ENCODE measurements at regions not wholly inside any gene's neighbourhood (a gene's known extent, or its start where the extent isn't known, plus 50 kb on each side); places are given as distances from the start of the nearest gene placed in this dataset.

DNA sequence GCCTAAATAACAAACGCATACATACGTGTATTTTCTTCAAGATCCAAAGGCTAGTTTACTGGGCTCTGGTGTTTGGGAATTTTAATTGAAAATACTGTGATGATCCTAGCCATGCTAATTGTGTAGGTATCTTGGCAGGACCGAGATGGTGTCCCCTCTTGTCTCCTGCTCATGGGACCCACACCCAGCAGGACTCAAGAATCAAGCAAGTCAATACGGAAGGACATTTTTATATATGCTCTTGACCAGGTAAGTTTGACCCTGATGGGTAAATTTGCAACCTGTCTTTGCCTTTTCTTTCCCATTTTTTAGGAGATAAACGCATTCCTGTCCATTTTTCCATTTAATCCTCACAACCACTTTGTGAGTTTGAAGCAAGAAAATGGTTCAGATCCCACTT is 111.8 kb upstream of the MYCN start:
- no peak for DNase-seq

DNA sequence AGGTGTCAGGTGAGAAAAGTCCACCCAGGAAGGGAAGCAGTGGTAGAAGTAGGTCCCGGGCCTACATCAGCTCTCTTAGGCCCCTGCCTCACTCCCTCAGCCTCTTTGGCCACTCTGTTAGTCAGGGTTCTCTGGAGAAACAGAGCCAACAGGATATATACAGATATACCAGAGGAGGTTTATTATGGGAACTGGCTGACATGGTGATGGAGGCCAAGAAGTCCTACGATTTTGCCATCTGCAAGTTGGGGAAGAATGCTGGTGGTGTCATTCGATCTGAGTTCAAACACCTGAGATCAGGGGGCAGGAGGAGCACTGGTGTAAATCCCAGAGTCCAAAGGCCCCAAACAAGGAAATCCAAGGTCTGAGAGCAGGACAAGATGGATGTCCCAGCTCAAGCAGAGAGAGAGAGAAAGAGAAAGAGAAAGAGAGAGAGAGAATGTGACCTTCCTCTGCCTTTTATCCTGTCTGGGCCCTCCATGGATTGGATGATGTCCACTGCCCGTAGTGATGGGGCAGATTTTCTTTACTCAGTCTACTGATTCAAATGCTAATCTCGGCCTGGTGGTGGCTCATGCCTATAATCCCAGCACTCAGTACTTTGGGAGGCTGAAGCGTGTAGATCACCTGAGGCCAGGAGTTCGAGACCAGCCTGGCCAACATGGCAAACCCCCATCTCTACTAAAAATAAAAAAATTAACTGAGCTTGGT is 111.1 kb upstream of the MYCN start:
- DNase-seq: no peak

DNA sequence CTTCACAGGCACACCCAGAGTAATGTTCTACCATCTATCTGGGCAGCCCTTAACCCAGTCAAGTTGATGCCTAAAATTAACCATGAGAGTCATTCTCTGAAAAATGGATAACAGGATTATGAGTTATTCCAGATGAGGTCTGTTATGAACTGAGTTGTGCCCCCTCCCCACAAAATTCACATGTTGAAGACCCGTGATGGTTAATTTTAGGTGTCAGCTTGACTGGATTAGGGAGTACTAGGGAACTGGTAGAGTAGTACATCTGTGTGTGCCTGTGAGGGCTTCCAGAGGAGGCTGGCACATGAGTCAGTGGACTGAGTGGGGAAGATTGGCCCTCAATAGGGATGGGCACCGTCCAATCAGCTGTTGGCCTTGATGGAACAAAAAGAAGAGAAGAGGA is 110.4 kb upstream of the MYCN start:
- no peak for DNase-seq

- DNase-seq: no peak
Observed at GRCh38 chr2:15830937-15831549, 109.3 kb upstream of the MYCN start.

DNA sequence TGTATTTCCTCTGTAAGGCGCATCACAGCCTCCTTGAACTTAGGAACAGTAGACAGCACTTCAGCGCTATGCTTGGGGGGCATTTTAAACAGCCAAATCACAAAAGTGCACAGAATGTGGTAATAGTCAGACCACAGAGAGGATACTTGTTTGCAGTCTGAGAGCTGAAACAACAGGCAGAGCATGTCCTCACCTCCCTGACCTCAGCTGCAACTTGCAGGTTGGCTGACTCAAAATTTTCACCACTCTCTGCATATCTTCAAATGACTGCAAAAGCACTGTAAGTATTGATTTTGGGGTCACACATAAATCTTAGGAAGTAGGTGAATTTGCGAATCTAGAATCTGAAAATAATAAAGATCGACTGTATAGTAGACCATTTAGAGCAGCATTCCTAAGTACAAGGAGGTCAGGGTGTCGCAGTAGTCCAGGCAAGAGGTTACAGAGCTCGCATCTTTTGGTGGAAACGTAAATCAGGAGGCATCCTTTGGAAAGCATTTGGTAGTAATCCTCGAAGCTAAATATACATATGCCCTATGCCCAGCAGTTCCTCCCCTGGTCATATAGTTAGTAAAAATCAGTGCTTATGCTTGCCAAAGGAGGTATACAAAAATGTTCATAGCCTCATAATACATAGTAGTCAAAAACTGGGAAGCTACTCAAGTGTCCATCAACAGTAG is 108.2 kb upstream of the MYCN start:
- DNase-seq: no peak

GRCh38 chr2:15832849-15833680 is 107.3 kb upstream of the MYCN start:
- DNase-seq: no peak

GRCh38 chr2:15833731-15834130 is 106.6 kb upstream of the MYCN start:
- no peak for DNase-seq

DNA sequence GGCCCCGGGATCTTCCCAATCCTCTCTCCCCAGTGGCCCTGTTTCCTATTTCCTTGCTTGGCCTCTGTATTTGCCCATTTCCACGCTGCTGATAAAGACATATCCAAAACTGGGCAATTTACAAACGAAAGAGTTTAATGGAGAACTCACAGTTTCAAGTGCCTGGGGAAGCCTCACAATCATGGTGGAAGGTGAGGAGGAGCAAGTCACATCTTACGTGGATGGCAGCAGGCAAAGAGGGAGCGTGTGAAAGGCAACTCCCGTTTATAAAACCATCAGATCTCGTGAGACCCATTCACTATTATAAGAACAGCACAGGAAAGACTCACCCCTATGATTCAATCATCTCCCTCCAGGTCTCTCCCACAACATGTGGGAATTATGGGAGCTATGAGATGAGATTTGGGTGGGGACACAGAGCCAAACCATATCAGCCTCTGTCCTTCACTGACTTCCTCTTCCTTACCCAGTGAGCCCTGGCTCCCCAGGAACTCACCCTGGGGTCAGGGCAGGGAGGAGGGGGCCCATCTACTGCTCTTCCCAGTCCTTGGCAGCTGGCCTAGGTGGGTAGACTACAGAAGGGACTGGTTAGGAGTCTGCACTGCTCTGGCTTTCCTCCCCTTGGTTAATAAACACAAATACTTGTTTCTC is 105.8 kb upstream of the MYCN start:
- no peak for DNase-seq

DNA sequence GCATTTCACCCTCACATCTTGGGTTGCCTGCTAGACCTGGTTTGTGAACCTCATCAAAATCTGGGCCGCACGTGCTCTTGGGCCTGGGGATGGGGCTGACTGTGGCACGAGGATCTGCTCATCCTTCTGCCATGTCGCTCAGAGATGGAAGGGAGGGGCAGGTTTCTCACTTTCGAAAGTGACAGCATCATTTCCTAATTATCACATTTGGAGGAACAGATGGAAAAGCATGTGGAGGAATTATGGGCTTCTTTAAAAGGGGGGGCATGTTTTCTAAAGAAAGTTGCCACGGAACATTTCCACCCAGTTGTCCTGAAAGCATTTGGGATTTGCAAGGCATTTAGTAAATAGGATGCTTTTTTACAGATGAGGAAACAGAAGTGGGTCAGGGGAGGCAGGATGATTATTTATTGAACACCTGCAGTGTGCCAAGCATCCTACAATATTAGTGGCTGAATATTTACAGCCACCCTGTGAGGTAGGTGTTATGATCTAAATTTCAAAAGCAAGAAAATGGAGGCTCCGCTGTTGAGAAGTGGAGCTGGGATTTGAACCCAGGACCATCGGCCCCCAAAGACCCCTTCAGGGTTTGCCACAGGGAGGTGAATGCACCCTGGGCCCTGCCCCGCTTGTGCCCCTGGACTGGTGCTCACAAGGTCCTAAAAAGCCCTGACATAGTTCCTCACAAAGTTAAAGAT is 104.2 kb upstream of the MYCN start:
- no peak for DNase-seq

GRCh38 chr2:15836689-15837610 is 103.4 kb upstream of the MYCN start:
- DNase-seq: no peak

DNA sequence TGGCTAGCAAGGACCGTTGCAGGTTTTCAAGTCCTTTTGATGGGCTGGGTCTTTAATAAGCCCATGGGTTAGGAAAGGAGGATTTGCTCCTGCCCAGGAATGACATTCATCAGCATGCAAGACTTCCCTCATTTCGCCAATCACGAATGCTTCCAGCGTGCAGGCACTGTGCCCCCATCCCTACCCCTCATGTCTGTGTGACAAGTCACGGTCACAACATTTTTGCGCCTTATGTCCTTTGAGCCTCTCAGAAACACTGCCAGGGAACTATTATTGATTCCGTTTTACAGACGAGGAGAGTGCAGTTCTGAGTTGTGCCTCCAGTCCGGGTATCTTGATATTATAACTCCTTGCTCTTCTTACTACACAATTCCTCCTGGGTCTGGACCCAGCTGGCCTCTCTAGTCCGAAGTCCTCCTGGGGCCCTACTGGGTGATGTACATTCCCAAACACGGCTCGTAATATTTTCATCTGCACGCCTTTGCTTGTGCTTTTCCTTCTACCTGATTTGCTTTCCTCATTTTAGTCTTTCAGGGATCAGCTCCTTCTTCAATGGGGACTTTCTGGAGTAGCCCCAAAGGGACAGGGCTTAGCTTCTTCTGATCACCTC is 101.8 kb upstream of the MYCN start:
- no peak for DNase-seq

GRCh38 chr2:15839426-15840124 is 100.8 kb upstream of the MYCN start:
- DNase-seq: no peak

DNA sequence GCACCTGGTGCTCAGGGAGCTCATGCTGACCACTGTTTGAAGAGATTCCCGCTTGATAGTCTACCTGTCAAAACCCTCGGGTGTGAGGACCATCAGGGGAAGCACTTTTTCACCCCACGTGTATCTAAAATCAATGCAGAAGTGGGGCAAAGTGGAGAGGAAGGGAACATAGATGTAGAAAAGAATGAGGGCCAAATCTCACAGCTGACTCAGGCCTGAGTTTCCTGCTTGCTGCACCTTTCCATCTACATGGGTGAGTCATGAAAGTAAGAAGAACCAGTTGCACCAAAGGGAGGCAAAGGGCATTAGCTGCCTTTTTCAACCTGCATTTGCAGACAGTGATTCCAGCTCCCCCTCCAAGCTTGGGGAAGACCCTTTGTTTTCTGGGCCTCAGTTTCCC is 100.2 kb upstream of the MYCN start:
- no peak for DNase-seq

DNA sequence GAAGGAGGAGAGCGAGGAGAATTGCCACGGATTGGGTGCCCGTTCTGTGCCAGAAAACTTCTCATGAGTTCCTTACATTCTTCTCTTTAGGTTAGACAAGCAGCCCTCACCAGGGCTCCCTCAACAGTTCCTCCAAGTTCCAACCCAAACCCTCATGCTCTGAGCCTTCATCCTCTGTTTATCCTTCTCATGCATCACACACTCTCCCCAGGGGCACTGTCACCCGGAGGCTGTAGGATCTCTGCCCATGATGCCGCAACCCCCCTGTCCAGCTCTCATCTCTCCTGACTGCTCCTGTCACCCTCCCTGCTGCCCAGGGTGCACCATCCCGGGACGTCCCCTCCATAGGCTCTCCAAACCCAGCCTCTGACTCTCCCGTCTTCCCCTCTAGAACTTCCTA is 99.4 kb upstream of the MYCN start:
- DNase-seq: no peak

GRCh38 chr2:15841776-15842560 is 98.4 kb upstream of the MYCN start:
- no peak for DNase-seq

- no peak for DNase-seq
Observed at GRCh38 chr2:15842758-15843666, 97.3 kb upstream of the MYCN start.

GRCh38 chr2:15844211-15844801 is 96.0 kb upstream of the MYCN start:
- DNase-seq: no peak

DNA sequence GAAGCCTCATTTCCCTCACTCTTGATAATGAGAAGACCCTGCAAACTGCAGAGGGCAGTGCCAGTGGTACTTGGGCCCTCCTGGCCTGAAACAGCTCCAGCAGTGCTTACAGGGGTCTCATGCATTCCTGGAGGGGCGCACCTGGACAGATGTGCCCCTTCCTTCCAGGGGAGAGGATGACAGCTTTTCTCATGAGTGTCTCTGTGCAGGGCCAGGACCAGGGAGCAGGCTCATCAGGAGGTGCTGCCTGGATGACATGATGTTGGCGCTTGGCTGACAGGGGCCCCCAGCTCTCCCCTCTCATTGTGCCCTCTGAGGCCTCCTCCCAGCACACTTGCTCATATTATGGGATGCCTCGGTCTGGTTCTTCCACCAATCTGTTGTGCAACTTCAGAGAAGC is 95.1 kb upstream of the MYCN start:
- no peak for DNase-seq
